Mesothelial cell of epicardium (in vitro differentiated cells): ENCODE measurements at regions not wholly inside any gene's neighbourhood (a gene's known extent, or its start where the extent isn't known, plus 50 kb on each side); places are given as distances from the start of the nearest gene placed in this dataset.

Experiments used
- DNase-seq, 2 experiments: peaks; one replicate each; pipeline ENCODE4 v3.0.0; 2021; ENCODE audit warnings: low spot score in 2 of 2; ENCODE audit not compliant: unreplicated experiment in 2 of 2
- H3K27ac Mint-ChIP-seq: 2 replicates; pipeline ENCODE4 v1.8.0; 2021; ENCODE audit warnings: mixed read lengths
- H3K27me3 Mint-ChIP-seq: 2 replicates; pipeline ENCODE4 v1.8.0; 2021; ENCODE audit warnings: low read depth, mixed read lengths
- H3K36me3 Mint-ChIP-seq: 2 replicates; pipeline ENCODE4 v1.8.0; 2021; ENCODE audit warnings: mixed read lengths
- H3K4me1 Mint-ChIP-seq: 2 replicates; pipeline ENCODE4 v1.8.0; 2021; ENCODE audit warnings: mixed read lengths
- H3K4me3 Mint-ChIP-seq: 2 replicates; pipeline ENCODE4 v1.8.0; 2021; ENCODE audit warnings: mild to moderate bottlenecking, moderate library complexity, mixed read lengths
- H3K9me3 Mint-ChIP-seq: 2 replicates; pipeline ENCODE4 v1.8.0; 2021; ENCODE audit warnings: mixed read lengths
- TF ChIP-seq, protein P1 (sequence below): fragments of 200-600 bp; sonication (generic); IDR thresholded peaks from one replicate; pipeline ENCODE4 v1.5.0; 2021; ENCODE audit warnings: antibody characterized with exemption; ENCODE audit not compliant: unreplicated experiment

DNA sequence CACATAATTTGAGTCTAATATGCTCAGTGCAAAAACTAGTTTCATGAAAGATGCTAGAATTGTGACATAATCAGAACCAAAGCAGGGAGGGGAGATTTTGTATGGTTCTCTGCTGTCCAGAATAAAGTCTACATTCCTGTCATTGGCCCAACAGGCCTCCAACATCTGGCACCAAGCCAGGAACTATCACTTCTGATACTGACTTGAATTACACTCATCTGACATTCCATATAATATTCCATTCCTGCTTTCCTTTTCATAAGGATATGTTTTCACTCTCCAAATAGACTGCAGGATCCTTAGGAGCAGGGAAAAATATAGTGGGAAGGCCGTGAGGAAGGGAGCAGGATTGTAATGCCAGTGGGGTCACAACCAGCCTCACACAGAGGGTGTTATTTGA is 84.6 kb upstream of the BTN3A2 start:
- Mint-ChIP-seq H3K36me3 (no peaks in the 10 kb centered on the region), H3K4me1 (peaks cover 34% of the 10 kb centered on the region), H3K27ac (peak overlapping the region; percentile 44), H3K27me3 (no peaks in the 10 kb centered on the region), H3K9me3 (no peaks in the 10 kb centered on the region), H3K4me3 (no peak overlapping the region)
- TF ChIP-seq, protein P1, sequence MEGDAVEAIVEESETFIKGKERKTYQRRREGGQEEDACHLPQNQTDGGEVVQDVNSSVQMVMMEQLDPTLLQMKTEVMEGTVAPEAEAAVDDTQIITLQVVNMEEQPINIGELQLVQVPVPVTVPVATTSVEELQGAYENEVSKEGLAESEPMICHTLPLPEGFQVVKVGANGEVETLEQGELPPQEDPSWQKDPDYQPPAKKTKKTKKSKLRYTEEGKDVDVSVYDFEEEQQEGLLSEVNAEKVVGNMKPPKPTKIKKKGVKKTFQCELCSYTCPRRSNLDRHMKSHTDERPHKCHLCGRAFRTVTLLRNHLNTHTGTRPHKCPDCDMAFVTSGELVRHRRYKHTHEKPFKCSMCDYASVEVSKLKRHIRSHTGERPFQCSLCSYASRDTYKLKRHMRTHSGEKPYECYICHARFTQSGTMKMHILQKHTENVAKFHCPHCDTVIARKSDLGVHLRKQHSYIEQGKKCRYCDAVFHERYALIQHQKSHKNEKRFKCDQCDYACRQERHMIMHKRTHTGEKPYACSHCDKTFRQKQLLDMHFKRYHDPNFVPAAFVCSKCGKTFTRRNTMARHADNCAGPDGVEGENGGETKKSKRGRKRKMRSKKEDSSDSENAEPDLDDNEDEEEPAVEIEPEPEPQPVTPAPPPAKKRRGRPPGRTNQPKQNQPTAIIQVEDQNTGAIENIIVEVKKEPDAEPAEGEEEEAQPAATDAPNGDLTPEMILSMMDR = no peak
- no peak for DNase-seq

DNA sequence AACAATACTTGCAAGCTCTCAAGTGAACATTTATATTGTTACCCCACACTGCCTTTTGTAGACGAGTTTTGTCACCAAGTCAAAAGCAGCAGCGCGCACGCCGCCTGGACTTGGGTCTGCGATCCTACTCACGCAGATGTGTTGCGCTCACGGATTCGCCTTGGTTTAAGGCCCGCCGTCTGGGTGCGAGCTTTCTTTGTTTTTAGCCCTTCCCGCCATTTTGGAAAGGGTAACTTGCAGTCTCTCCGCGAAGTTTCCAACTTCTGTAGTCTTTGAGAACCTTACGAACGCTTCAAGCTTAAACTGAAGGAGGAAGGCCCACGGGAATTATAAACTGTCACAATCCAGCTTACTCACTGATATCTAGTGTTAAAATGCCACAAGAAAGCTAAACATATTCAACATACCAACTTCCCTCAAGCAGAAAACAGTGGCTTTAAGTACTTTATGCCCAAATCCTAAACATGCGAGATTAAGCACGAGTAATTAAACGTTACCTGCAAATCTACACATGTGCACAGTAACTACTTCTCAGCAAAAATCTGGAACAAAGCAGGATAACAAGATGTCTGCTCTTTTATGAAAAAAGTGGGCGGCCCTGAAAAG is 80.4 kb upstream of the BTN3A2 start:
- Mint-ChIP-seq H3K4me1 (peaks cover 34% of the 10 kb centered on the region), H3K9me3 (peaks cover 16% of the 10 kb centered on the region), H3K27ac (peak overlapping the region; percentile 99), H3K36me3 (no peaks in the 10 kb centered on the region), H3K4me3 (peak overlapping the region; percentile 85), H3K27me3 (peaks cover 4% of the 10 kb centered on the region)
- peak in 1 of 2 experiments; percentile 61 for DNase-seq
- TF ChIP-seq, protein P1 = no peak

DNA sequence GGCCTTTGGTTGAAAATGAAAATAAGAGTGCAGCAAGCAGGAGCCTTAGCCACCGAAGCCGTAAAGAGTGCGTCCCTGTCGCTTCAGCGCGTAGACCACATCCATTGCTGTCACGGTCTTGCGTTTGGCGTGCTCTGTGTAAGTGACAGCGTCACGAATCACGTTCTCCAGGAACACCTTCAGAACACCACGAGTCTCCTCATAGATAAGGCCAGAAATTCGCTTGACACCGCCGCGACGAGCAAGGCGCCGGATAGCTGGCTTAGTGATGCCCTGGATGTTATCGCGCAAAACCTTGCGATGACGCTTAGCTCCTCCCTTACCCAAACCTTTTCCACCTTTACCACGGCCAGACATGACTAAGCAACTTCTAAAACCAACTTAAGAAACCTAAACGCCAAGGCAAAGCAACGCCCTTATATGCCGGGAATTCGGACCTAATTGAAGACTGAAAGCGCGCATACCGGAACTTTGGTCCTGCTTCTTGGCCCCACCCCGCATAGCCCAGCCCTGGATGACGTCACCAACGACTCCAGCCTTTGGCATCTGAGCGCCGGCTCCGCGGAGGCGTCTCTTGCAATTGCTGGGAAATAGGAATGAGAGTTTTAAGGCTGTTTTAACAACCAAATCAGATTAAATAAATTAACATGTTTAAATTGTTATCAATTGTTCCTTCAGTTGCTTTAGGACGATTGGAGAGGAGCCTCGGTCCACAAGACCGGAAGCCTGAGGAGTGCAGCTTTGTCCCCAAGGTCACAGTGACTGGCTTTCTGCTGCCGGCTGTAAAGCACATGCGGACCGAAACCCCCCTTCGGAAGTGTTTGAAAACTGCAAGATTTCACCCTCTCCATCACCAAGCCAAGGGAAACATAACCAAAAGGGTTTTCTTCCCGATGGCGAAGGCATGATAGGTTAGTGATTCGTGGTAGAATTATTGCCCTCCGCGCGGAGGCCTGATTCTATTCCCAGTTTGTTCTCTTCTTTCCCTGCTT is 79.6 kb upstream of the BTN3A2 start:
- no peaks in the 10 kb centered on the region for H3K36me3 Mint-ChIP-seq
- peaks cover 31% of the 10 kb centered on the region for H3K4me1 Mint-ChIP-seq
- TF ChIP-seq, protein P1 = no peak
- peak; percentile 91 to 92 for DNase-seq
- peaks cover 4% of the 10 kb centered on the region for H3K27me3 Mint-ChIP-seq
- peaks cover 16% of the 10 kb centered on the region for H3K9me3 Mint-ChIP-seq
- peak overlapping the region; percentile 99 for H3K27ac Mint-ChIP-seq
- peak overlapping the region; percentile 85 for H3K4me3 Mint-ChIP-seq

DNA sequence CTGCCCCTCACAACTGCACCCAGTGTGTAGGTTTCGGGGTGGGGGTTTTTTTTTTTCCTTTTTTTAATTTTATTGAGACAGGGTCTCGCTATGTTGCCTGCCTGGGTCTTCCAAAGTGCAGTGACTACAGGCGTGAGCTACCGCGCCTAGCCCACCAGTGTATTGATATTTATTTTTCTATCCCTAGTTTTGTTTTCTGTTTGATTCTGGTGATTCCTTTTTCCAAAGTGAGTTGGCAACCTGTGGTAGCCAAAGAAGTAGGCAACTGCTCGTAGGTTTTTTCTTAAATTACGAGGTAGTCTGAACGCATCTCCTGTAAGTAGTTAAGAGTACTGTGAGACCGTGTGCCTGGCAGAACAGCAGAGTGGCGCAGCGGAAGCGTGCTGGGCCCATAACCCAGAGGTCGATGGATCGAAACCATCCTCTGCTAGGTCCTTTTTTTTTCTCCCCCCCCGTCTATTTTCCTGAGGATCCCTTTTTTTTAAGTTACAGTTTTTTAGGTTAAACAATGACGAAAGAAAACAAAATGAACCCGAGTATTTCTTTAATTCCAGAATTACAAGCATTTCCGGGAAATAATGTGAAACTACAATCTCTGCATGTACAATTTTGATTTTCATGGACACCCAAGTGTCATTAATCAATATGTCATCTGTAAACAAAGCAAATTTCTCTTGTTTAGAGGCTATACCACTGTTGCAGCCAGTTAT is 78.7 kb upstream of the BTN3A2 start:
- H3K36me3 Mint-ChIP-seq = no peaks in the 10 kb centered on the region
- H3K4me1 Mint-ChIP-seq = peaks cover 26% of the 10 kb centered on the region
- peaks cover 4% of the 10 kb centered on the region for H3K27me3 Mint-ChIP-seq
- peak overlapping the region; percentile 85 for H3K4me3 Mint-ChIP-seq
- peaks cover 16% of the 10 kb centered on the region for H3K9me3 Mint-ChIP-seq
- TF ChIP-seq, protein P1 = no peak
- peak; percentile 33 to 80 for DNase-seq
- peak overlapping the region; percentile 99 for H3K27ac Mint-ChIP-seq

DNA sequence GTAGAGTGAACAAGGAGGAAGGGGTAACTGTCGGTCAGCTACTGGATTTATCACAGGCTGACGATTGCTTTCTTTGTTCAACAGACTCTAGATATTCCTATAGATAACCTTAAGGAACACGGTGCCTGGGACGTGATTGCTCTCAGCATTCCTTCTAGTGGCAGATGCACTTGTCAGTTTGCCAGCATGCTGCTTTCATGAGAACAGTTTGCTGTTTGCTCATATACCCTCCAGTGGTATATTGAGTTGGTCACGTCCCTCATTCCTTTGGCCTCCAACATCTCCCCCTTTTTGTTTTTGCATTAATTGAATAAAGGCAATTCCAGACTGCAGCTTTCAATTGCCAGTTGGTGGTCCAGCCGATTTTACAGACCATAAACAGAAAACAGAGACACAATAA is 76.8 kb upstream of the BTN3A2 start:
- peaks cover 16% of the 10 kb centered on the region for H3K9me3 Mint-ChIP-seq
- peaks cover 14% of the 10 kb centered on the region for H3K4me1 Mint-ChIP-seq
- H3K27me3 Mint-ChIP-seq = peaks cover 4% of the 10 kb centered on the region
- no peak overlapping the region for H3K4me3 Mint-ChIP-seq
- TF ChIP-seq, protein P1 = no peak
- no peak for DNase-seq
- no peak overlapping the region for H3K27ac Mint-ChIP-seq
- no peaks in the 10 kb centered on the region for H3K36me3 Mint-ChIP-seq
